NB4 (cell line): ENCODE measurements at regions not wholly inside any gene's neighbourhood (a gene's known extent, or its start where the extent isn't known, plus 50 kb on each side); places are given as distances from the start of the nearest gene placed in this dataset.

ENCODE experiments used
- DNase-seq: peaks from one replicate; pipeline ENCODE4 v3.0.0; 2010; ENCODE audit warnings: low read depth
- H3K4me3 ChIP-seq: one replicate; pipeline ENCODE4 v1.5.1; 2011; ENCODE audit warnings: mild to moderate bottlenecking, low read depth, low read length, moderate library complexity
- MYC ChIP-seq: IDR thresholded peaks from 2 replicates; pipeline ENCODE4 v1.6.1; 2011; ENCODE audit warnings: low read depth, low read length
- POLR2A ChIP-seq: IDR thresholded peaks from 2 replicates; pipeline ENCODE4 v1.6.1; 2011; ENCODE audit warnings: mild to moderate bottlenecking; ENCODE audit not compliant: insufficient read length; ENCODE audit errors: extremely low read depth
- TF ChIP-seq, protein P1 (sequence below): IDR thresholded peaks from 2 replicates; pipeline ENCODE4 v1.6.1; 2011; ENCODE audit warnings: low read depth, low read length
- TF ChIP-seq, protein P2 (sequence below): IDR thresholded peaks from one replicate; pipeline ENCODE4 v1.5.1; 2012; ENCODE audit warnings: low read depth, low read length

- no peak overlapping the region for H3K4me3 ChIP-seq
- DNase-seq, result no peak
- TF ChIP-seq, protein P1, sequence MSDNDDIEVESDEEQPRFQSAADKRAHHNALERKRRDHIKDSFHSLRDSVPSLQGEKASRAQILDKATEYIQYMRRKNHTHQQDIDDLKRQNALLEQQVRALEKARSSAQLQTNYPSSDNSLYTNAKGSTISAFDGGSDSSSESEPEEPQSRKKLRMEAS, result no peak
- no peak for TF ChIP-seq POLR2A
- TF ChIP-seq, protein P2, sequence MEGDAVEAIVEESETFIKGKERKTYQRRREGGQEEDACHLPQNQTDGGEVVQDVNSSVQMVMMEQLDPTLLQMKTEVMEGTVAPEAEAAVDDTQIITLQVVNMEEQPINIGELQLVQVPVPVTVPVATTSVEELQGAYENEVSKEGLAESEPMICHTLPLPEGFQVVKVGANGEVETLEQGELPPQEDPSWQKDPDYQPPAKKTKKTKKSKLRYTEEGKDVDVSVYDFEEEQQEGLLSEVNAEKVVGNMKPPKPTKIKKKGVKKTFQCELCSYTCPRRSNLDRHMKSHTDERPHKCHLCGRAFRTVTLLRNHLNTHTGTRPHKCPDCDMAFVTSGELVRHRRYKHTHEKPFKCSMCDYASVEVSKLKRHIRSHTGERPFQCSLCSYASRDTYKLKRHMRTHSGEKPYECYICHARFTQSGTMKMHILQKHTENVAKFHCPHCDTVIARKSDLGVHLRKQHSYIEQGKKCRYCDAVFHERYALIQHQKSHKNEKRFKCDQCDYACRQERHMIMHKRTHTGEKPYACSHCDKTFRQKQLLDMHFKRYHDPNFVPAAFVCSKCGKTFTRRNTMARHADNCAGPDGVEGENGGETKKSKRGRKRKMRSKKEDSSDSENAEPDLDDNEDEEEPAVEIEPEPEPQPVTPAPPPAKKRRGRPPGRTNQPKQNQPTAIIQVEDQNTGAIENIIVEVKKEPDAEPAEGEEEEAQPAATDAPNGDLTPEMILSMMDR, result no peak
- no peak for TF ChIP-seq MYC
Measured at GRCh38 chr1:208767816-208768215, 523.6 kb upstream of the PLXNA2 start.

DNA sequence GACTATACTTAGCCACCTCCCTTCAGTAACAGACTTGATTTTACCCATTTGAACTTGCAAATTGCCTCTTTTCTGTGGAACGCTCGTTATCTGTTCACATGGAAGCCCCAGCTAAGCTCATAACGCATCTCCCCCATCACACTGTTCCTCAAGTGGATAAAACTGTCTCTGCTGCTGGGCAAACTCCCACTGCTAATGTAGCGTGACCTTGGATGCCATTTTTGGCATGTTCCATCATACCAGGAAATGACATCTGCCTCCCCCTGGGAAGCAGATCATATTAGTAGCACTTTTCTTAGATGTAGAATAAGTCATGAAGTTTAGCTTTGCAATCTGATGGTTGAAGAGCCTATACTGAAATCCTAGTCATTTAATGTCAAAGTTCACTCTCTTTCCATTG, 528.7 kb upstream of the PLXNA2 start:
- no peak overlapping the region for H3K4me3 ChIP-seq
- TF ChIP-seq, protein P2, result no peak
- TF ChIP-seq MYC (no peak), POLR2A (no peak)
- TF ChIP-seq, protein P1, result no peak
- DNase-seq, result no peak

- TF ChIP-seq MYC, result no peak
- TF ChIP-seq, protein P1, result no peak
- TF ChIP-seq, protein P2, result no peak
- TF ChIP-seq POLR2A, result no peak
- no peak for DNase-seq
- H3K4me3 ChIP-seq, result no peak overlapping the region
Measured at GRCh38 chr1:208775841-208776240, 531.7 kb upstream of the PLXNA2 start.

DNA sequence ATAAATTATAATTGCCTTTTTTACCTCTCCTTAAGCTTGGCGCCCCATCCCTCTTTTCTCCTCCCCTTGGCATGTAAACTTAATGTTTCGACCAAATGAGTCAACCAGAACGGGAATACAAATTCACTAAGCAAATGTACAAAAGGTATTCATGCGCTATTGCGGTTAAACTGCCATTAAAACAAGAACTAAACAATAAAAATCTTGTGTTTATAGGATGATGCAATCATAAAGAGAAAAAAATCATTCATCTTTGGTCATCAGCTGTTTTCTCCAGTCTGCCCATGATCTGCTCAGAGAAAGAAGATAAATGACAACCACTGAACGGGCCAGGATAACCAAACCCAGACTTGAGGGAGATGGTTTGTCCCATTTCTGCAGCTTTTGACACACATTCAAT, 534.2 kb upstream of the PLXNA2 start:
- H3K4me3 ChIP-seq, result no peak overlapping the region
- TF ChIP-seq, protein P1, result no peak
- TF ChIP-seq, protein P2, result no peak
- TF ChIP-seq MYC, result no peak
- TF ChIP-seq POLR2A, result no peak
- DNase-seq, result no peak

GRCh38 chr1:208781391-208782045, 537.3 kb upstream of the PLXNA2 start:
- H3K4me3 ChIP-seq, result no peak overlapping the region
- TF ChIP-seq, protein P1, result no peak
- TF ChIP-seq POLR2A, result no peak
- DNase-seq, result no peak

- no peak overlapping the region for H3K4me3 ChIP-seq
- no peak for TF ChIP-seq MYC
- no peak for TF ChIP-seq POLR2A
- TF ChIP-seq, protein P1, result no peak
- TF ChIP-seq, protein P2, result no peak
- no peak for DNase-seq
Measured at GRCh38 chr1:208782186-208782585, 538.0 kb upstream of the PLXNA2 start.
